LNCaP clone FGC (cell line): ENCODE measurements at regions not wholly inside any gene's neighbourhood (a gene's known extent, or its start where the extent isn't known, plus 50 kb on each side); places are given as distances from the start of the nearest gene placed in this dataset.

Experiments
- DNase-seq: peaks from one replicate; pipeline ENCODE4 v3.0.0-alpha.2; 2011; ENCODE audit warnings: low read depth
- H3K4me3 ChIP-seq: 2 replicates; pipeline ENCODE4 v1.5.1; 2011; ENCODE audit warnings: mild to moderate bottlenecking, low read depth, low read length, control low read depth
- CTCF ChIP-seq: IDR thresholded peaks from 2 replicates; pipeline ENCODE4 v1.5.1; 2012; ENCODE audit warnings: mild to moderate bottlenecking; ENCODE audit not compliant: control insufficient read depth, insufficient read depth; ENCODE audit errors: extremely low read depth

GRCh38 chr11:35066030-35066429, 72.9 kb upstream of the CD44 start:
- no peak for TF ChIP-seq CTCF
- H3K4me3 ChIP-seq: no peak overlapping the region
- no peak for DNase-seq

- DNase-seq: no peak
- H3K4me3 ChIP-seq: no peak overlapping the region
- no peak for TF ChIP-seq CTCF
These were observed 72.1 kb upstream of the CD44 start for GRCh38 chr11:35066783-35067423.

GRCh38 chr11:35071722-35072121, 67.2 kb upstream of the CD44 start:
- no peak for DNase-seq
- H3K4me3 ChIP-seq: no peak overlapping the region
- TF ChIP-seq CTCF: no peak

- no peak overlapping the region for H3K4me3 ChIP-seq
- TF ChIP-seq CTCF: no peak
- no peak for DNase-seq
These were observed 65.1 kb upstream of the CD44 start for GRCh38 chr11:35073691-35074419.

- DNase-seq: no peak
- H3K4me3 ChIP-seq: no peak overlapping the region
These were observed 62.5 kb upstream of the CD44 start for GRCh38 chr11:35076201-35077100.

More at GRCh38 chr11:35076201-35077100, 62.5 kb upstream of the CD44 start:
- TF ChIP-seq CTCF: no peak
